Osteocyte (in vitro differentiated cells): ENCODE measurements at regions not wholly inside any gene's neighbourhood (a gene's known extent, or its start where the extent isn't known, plus 50 kb on each side); places are given as distances from the start of the nearest gene placed in this dataset.

ENCODE experiments used
- DNase-seq: peaks from one replicate; pipeline ENCODE4 v3.0.0; 2021; ENCODE audit warnings: mixed read lengths; ENCODE audit not compliant: unreplicated experiment; ENCODE audit errors: extremely low spot score
- H3K27ac Mint-ChIP-seq: one replicate; pipeline ENCODE4 v1.8.0; 2021; ENCODE audit warnings: mild to moderate bottlenecking, mixed read lengths; ENCODE audit not compliant: unreplicated experiment
- H3K27me3 Mint-ChIP-seq: one replicate; pipeline ENCODE4 v1.8.0; 2021; ENCODE audit warnings: mixed read lengths; ENCODE audit not compliant: unreplicated experiment
- H3K36me3 Mint-ChIP-seq: one replicate; pipeline ENCODE4 v1.8.0; 2021; ENCODE audit warnings: mixed read lengths; ENCODE audit not compliant: unreplicated experiment
- H3K4me1 Mint-ChIP-seq: one replicate; pipeline ENCODE4 v1.8.0; 2021; ENCODE audit warnings: mixed read lengths; ENCODE audit not compliant: unreplicated experiment
- H3K4me3 Mint-ChIP-seq: one replicate; pipeline ENCODE4 v1.8.0; 2021; ENCODE audit warnings: mild to moderate bottlenecking, moderate library complexity, mixed read lengths; ENCODE audit not compliant: unreplicated experiment
- H3K9me3 Mint-ChIP-seq: one replicate; pipeline ENCODE4 v1.8.0; 2021; ENCODE audit warnings: mixed read lengths; ENCODE audit not compliant: unreplicated experiment
- TF ChIP-seq, protein P1 (sequence below): fragments of 200-600 bp; sonication (generic); IDR thresholded peaks from 2 replicates; pipeline ENCODE4 v1.5.0; 2021; ENCODE audit warnings: antibody characterized with exemption, mild to moderate bottlenecking, moderate library complexity

- H3K4me1 Mint-ChIP-seq = no peaks in the 10 kb centered on the region
- no peaks in the 10 kb centered on the region for H3K27me3 Mint-ChIP-seq
- H3K9me3 Mint-ChIP-seq = peaks cover 51% of the 10 kb centered on the region
- no peak overlapping the region for H3K27ac Mint-ChIP-seq
- no peak overlapping the region for H3K4me3 Mint-ChIP-seq
- H3K36me3 Mint-ChIP-seq = no peaks in the 10 kb centered on the region
- TF ChIP-seq, protein P1, sequence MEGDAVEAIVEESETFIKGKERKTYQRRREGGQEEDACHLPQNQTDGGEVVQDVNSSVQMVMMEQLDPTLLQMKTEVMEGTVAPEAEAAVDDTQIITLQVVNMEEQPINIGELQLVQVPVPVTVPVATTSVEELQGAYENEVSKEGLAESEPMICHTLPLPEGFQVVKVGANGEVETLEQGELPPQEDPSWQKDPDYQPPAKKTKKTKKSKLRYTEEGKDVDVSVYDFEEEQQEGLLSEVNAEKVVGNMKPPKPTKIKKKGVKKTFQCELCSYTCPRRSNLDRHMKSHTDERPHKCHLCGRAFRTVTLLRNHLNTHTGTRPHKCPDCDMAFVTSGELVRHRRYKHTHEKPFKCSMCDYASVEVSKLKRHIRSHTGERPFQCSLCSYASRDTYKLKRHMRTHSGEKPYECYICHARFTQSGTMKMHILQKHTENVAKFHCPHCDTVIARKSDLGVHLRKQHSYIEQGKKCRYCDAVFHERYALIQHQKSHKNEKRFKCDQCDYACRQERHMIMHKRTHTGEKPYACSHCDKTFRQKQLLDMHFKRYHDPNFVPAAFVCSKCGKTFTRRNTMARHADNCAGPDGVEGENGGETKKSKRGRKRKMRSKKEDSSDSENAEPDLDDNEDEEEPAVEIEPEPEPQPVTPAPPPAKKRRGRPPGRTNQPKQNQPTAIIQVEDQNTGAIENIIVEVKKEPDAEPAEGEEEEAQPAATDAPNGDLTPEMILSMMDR = no peak
- peak; percentile 54 for DNase-seq
Observed at GRCh38 chr18:78130232-78131195, 849.1 kb upstream of the SALL3 start.

DNA sequence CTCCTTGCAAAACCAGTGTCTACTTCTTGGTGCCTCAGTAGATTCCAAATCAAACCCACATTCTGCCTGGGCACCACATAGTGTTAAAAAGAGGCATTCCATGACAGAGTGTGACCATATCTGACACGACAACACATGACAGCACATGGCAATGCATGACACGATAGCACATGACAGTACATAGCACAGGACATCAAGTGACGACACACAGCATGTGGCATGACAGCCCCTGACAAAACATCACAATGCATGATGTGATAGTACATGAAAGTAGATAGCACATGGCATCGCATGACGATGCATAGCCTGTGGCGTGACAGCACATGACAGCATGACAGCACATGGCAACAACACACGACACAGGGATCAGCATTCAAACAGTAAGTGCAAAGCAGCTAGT is 845.9 kb upstream of the SALL3 start:
- H3K36me3 Mint-ChIP-seq = no peaks in the 10 kb centered on the region
- TF ChIP-seq, protein P1 = no peak
- H3K4me1 Mint-ChIP-seq = no peaks in the 10 kb centered on the region
- no peak for DNase-seq
- H3K9me3 Mint-ChIP-seq = peaks cover 45% of the 10 kb centered on the region
- H3K4me3 Mint-ChIP-seq = no peak overlapping the region
- no peaks in the 10 kb centered on the region for H3K27me3 Mint-ChIP-seq
- no peak overlapping the region for H3K27ac Mint-ChIP-seq

- Mint-ChIP-seq H3K4me1 (no peaks in the 10 kb centered on the region), H3K4me3 (no peak overlapping the region), H3K36me3 (no peaks in the 10 kb centered on the region), H3K27ac (no peak overlapping the region), H3K9me3 (peaks cover 43% of the 10 kb centered on the region), H3K27me3 (no peaks in the 10 kb centered on the region)
- TF ChIP-seq, protein P1 = no peak
- DNase-seq = no peak
Observed at GRCh38 chr18:78136986-78137385, 842.6 kb upstream of the SALL3 start.

DNA sequence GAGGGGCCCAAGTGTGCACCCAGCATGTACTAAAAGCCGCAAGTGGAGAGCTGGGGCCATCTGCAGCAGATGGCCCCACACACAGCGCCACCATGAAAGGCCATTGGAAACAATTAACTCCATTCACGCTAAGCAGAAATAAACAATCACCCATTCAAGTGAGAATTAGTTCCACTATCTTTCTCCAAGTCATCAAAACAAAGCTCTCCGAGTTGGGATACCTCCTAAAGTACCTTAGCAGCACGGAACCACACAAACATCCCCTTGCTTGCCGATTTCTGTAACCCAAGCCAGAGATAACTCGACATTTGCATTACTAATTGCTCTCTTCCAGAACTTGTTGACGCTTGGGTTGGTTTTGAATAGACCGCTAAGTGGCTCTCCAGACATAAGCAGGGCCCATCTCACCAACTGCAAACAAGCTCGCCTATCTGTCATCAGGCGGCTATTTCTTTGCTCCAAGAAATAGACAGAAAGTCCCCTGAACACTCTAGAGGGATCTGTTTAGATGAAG is 840.6 kb upstream of the SALL3 start:
- no peaks in the 10 kb centered on the region for H3K27me3 Mint-ChIP-seq
- H3K4me3 Mint-ChIP-seq = no peak overlapping the region
- no peaks in the 10 kb centered on the region for H3K4me1 Mint-ChIP-seq
- H3K36me3 Mint-ChIP-seq = no peaks in the 10 kb centered on the region
- H3K27ac Mint-ChIP-seq = no peak overlapping the region
- TF ChIP-seq, protein P1 = no peak
- DNase-seq = no peak
- peaks cover 34% of the 10 kb centered on the region for H3K9me3 Mint-ChIP-seq

DNA sequence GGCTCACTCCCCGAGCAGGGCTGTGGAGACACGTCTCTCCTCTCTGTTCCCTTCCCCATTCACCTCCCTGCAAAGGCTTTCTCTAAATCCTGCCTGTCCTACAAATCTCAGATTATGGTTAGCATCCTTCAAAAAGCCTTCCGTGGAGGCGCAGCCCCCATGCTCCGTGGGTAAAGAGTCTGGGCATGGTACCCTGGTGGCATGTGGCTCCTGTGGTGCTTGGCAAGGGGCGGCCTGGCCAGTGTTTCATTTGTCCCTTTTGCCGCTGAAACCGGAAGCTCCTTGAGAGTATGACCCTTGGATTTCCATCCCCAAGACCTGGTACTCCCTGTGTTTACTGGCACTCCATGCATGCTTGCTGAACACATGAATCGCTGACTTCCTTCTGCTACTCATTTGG is 839.3 kb upstream of the SALL3 start:
- no peaks in the 10 kb centered on the region for H3K4me1 Mint-ChIP-seq
- H3K36me3 Mint-ChIP-seq = no peaks in the 10 kb centered on the region
- peak; percentile 57 for DNase-seq
- TF ChIP-seq, protein P1 = no peak
- no peaks in the 10 kb centered on the region for H3K27me3 Mint-ChIP-seq
- H3K27ac Mint-ChIP-seq = no peak overlapping the region
- H3K9me3 Mint-ChIP-seq = peaks cover 36% of the 10 kb centered on the region
- no peak overlapping the region for H3K4me3 Mint-ChIP-seq
